Keratinocyte (primary cell): ENCODE measurements at regions not wholly inside any gene's neighbourhood (a gene's known extent, or its start where the extent isn't known, plus 50 kb on each side); places are given as distances from the start of the nearest gene placed in this dataset.

Source experiments
- DNase-seq: peaks from one replicate; pipeline ENCODE4 v3.0.0-alpha.2; 2011; ENCODE audit warnings: low read depth, missing footprints, low spot score
- FAIRE-seq: peaks from 2 replicates; lab custom pipeline; 2011; peaks lifted over from hg19 to GRCh38; lab: Jason Lieb, UNC
- H2AFZ ChIP-seq: 2 replicates; pipeline ENCODE4 v1.6.0; 2012; ENCODE audit warnings: low read length, control low read depth, inconsistent platforms; ENCODE audit not compliant: control insufficient read depth
- H3K27ac ChIP-seq: 2 replicates; pipeline ENCODE4 v1.5.1; 2011; ENCODE audit warnings: low read length; ENCODE audit not compliant: control insufficient read depth, insufficient read depth
- H3K27me3 ChIP-seq: 3 replicates; pipeline ENCODE4 v1.6.0; 2011; ENCODE audit warnings: low read length; ENCODE audit not compliant: control insufficient read depth, insufficient read depth; ENCODE audit errors: extremely low read depth
- H3K36me3 ChIP-seq, 2 experiments: 2 replicates in 1 of 2; 3 replicates in 1 of 2; pipeline ENCODE4 v1.5.1; 2011; ENCODE audit warnings: low read length in 2 of 2, mild to moderate bottlenecking in 1 of 2; ENCODE audit not compliant: control insufficient read depth in 2 of 2, insufficient read depth in 2 of 2; ENCODE audit errors: extremely low read depth in 1 of 2
- H3K4me1 ChIP-seq: 3 replicates; pipeline ENCODE4 v1.5.1; 2011; ENCODE audit warnings: low read length; ENCODE audit not compliant: control insufficient read depth, insufficient read depth; ENCODE audit errors: extremely low read depth
- H3K4me2 ChIP-seq: 3 replicates; pipeline ENCODE4 v1.6.0; 2011; ENCODE audit warnings: low read depth, low read length; ENCODE audit not compliant: control insufficient read depth, insufficient read depth; ENCODE audit errors: extremely low read depth
- H3K4me3 ChIP-seq, 3 experiments: fragments of 200-600 bp in 1 of 3; sonication (generic) in 1 of 3; 2 replicates in 2 of 3; 3 replicates in 1 of 3; pipeline ENCODE4 v1.5.1; 2011 to 2016; ENCODE audit warnings: low read length in 3 of 3, mild to moderate bottlenecking in 3 of 3, control low read depth in 2 of 3, inconsistent platforms in 1 of 3, low read depth in 1 of 3, mixed read lengths in 1 of 3, mixed run types in 1 of 3, moderate library complexity in 1 of 3; ENCODE audit not compliant: control insufficient read depth in 2 of 3, insufficient read depth in 2 of 3; ENCODE audit errors: extremely low read depth in 1 of 3
- H3K79me2 ChIP-seq: 2 replicates; pipeline ENCODE4 v1.6.0; 2012; ENCODE audit warnings: low read length; ENCODE audit not compliant: control insufficient read depth, insufficient read depth
- H3K9ac ChIP-seq: 3 replicates; pipeline ENCODE4 v1.6.0; 2011; ENCODE audit warnings: low read length; ENCODE audit not compliant: control insufficient read depth, insufficient read depth; ENCODE audit errors: extremely low read depth
- H3K9me1 ChIP-seq: 3 replicates; pipeline ENCODE4 v1.6.0; 2011; ENCODE audit warnings: low read length; ENCODE audit not compliant: control insufficient read depth, insufficient read depth; ENCODE audit errors: extremely low read depth
- H3K9me3 ChIP-seq: 2 replicates; pipeline ENCODE4 v1.5.1; 2012; ENCODE audit warnings: low read depth, low read length; ENCODE audit not compliant: control insufficient read depth
- H4K20me1 ChIP-seq: 3 replicates; pipeline ENCODE4 v1.6.0; 2011; ENCODE audit warnings: low read length; ENCODE audit not compliant: control insufficient read depth, insufficient read depth; ENCODE audit errors: extremely low read depth
- EZH2 ChIP-seq: IDR thresholded peaks from one replicate; pipeline ENCODE4 v1.6.1; 2012; ENCODE audit warnings: inconsistent platforms, mild to moderate bottlenecking, low read length, moderate library complexity
- dilution Hi-C: fragments of 300-500 bp; cut with MboI; formaldehyde crosslinking; loops from one replicate; pipeline ENCODE4 v1.7.0; 2020; ENCODE audit warnings: low sequenced_read_pairs; ENCODE audit not compliant: extremely low pct_ligation_motif_present
- TF ChIP-seq, protein P1 (sequence below), 3 experiments: IDR thresholded peaks in 1 of 3; conservative IDR thresholded peaks in 1 of 3; optimal IDR thresholded peaks in 1 of 3; 2 replicates in 2 of 3; 3 replicates in 1 of 3; pipeline versions ENCODE3 to v1.5.1; 2011; ENCODE audit warnings: low read length in 3 of 3, mild to moderate bottlenecking in 3 of 3, moderate library complexity in 2 of 3, control low read depth in 1 of 3, inconsistent platforms in 1 of 3; ENCODE audit not compliant: insufficient read depth in 2 of 3; ENCODE audit errors: extremely low read depth in 1 of 3

DNA sequence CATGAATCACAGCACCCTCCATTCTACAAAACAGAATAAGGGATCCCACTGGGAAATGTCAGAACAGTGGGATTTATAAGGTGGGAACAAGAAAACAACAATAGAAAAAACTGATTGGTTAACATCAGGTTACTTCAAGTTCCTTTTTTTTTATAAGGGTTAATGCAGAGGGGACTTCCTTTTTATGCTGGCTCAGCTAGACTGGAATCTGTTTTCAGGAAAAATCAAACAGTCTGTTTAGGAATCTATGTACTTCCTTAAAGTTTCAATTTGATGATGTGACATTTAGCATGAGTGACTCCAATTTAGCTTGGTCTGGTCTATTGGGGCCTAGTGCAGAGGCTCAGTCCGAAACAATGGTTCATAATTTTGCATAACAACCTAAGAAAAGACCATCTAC, 192.9 kb downstream of the ADGRA3 start:
- FAIRE-seq (no peak), DNase-seq (no peak)
- Histone ChIP-seq H3K4me2 (no peak overlapping the region), H3K9me3 (no peaks in the 10 kb centered on the region), H3K27ac (no peak overlapping the region), H3K36me3 (no peaks in the 10 kb centered on the region), H3K79me2 (no peaks in the 10 kb centered on the region), H3K4me3 (no peak overlapping the region), H3K9ac (no peak overlapping the region), H3K4me1 (no peaks in the 10 kb centered on the region), H3K27me3 (no peaks in the 10 kb centered on the region), H4K20me1 (no peaks in the 10 kb centered on the region), H3K9me1 (no peaks in the 10 kb centered on the region), H2AFZ (no peak overlapping the region)
- TF ChIP-seq, protein P1, sequence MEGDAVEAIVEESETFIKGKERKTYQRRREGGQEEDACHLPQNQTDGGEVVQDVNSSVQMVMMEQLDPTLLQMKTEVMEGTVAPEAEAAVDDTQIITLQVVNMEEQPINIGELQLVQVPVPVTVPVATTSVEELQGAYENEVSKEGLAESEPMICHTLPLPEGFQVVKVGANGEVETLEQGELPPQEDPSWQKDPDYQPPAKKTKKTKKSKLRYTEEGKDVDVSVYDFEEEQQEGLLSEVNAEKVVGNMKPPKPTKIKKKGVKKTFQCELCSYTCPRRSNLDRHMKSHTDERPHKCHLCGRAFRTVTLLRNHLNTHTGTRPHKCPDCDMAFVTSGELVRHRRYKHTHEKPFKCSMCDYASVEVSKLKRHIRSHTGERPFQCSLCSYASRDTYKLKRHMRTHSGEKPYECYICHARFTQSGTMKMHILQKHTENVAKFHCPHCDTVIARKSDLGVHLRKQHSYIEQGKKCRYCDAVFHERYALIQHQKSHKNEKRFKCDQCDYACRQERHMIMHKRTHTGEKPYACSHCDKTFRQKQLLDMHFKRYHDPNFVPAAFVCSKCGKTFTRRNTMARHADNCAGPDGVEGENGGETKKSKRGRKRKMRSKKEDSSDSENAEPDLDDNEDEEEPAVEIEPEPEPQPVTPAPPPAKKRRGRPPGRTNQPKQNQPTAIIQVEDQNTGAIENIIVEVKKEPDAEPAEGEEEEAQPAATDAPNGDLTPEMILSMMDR (optimal IDR thresholded peaks at IDR 0.05 in 1 of 3, IDR thresholded peaks at IDR 0.05 in 1 of 3, conservative IDR thresholded peaks at IDR 0.05 in 1 of 3; ENCODE audit: extremely low read depth in 1 of 3, insufficient read depth in 2 of 3, low read length in 3 of 3) = no peak
- TF ChIP-seq EZH2 = no peak
- dilution Hi-C loops = no loop called here

DNA sequence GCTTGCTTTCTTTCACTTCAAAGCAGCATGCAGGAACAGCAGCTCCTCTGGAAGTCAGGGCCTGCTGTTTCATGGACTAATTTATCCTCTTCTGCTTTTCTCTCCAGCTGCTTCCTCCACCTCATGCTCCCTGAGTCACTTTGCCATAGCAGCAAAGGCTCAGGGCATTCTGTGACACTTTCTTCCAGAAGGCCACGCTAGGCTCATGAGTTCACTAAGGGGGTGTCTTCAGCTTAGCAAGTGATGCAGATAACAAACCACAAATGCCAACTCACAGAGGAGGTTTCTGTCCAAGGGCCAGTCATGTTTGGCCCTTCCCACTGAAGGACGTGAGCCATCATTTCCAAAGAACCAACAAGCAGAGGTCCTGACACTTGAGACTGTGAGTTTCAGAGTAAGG, 200.2 kb downstream of the ADGRA3 start:
- Histone ChIP-seq H3K4me2 (no peak overlapping the region), H3K9me1 (no peaks in the 10 kb centered on the region), H3K9me3 (no peaks in the 10 kb centered on the region), H3K36me3 (no peaks in the 10 kb centered on the region), H2AFZ (no peak overlapping the region), H3K79me2 (no peaks in the 10 kb centered on the region), H3K27me3 (no peaks in the 10 kb centered on the region), H3K27ac (no peak overlapping the region), H3K9ac (no peak overlapping the region), H3K4me1 (no peaks in the 10 kb centered on the region), H3K4me3 (no peak overlapping the region), H4K20me1 (no peaks in the 10 kb centered on the region)
- TF ChIP-seq, protein P1 (optimal IDR thresholded peaks at IDR 0.05 in 1 of 3, IDR thresholded peaks at IDR 0.05 in 1 of 3, conservative IDR thresholded peaks at IDR 0.05 in 1 of 3; ENCODE audit: extremely low read depth in 1 of 3, insufficient read depth in 2 of 3, low read length in 3 of 3) = no peak
- TF ChIP-seq EZH2 = no peak
- no peak for FAIRE-seq
- dilution Hi-C loops = no loop called here
- DNase-seq = no peak
